ENCODE measurements at regions not wholly inside any gene's neighbourhood (a gene's known extent, or its start where the extent isn't known, plus 50 kb on each side); places are given as distances from the start of the nearest gene placed in this dataset.
"Not testable (repeated sequence)": the region's sequence is repeated elsewhere in the genome, so short reads cannot be mapped to it uniquely, and the experiment has no call there.

- no peak for DNase-seq (ENCODE audit: low spot score)
Observed at GRCh38 chr11:90542092-90542491, 319.2 kb upstream of the CHORDC1 start.

GRCh38 chr11:90536301-90536700, 313.5 kb upstream of the CHORDC1 start:
- no peak for DNase-seq (ENCODE audit: low spot score)

GRCh38 chr11:90532125-90532524, 309.3 kb upstream of the CHORDC1 start:
- DNase-seq (ENCODE audit: low spot score), result no peak

- no peak for DNase-seq (ENCODE audit: low spot score)
Observed at GRCh38 chr11:90531001-90531400, 308.2 kb upstream of the CHORDC1 start.

GRCh38 chr11:90525962-90526361, 303.1 kb upstream of the CHORDC1 start:
- no peak for DNase-seq (ENCODE audit: low spot score)

GRCh38 chr11:90512846-90513245, 290.0 kb upstream of the CHORDC1 start:
- no peak for DNase-seq (ENCODE audit: low spot score)

GRCh38 chr11:90510839-90511238, 288.0 kb upstream of the CHORDC1 start:
- DNase-seq (ENCODE audit: low spot score), result no peak

- no peak for DNase-seq (ENCODE audit: low spot score)
Observed at GRCh38 chr11:90500922-90501568, 278.2 kb upstream of the CHORDC1 start.

- DNase-seq (ENCODE audit: low spot score), result no peak
Observed at GRCh38 chr11:90496722-90497121, 273.9 kb upstream of the CHORDC1 start.

- no peak for DNase-seq (ENCODE audit: low spot score)
Observed at GRCh38 chr11:90493379-90493778, 270.5 kb upstream of the CHORDC1 start.

- DNase-seq (ENCODE audit: low spot score), result no peak
Observed at GRCh38 chr11:90491466-90491865, 268.6 kb upstream of the CHORDC1 start.

- no peak for DNase-seq (ENCODE audit: low spot score)
Observed at GRCh38 chr11:90476442-90477007, 253.7 kb upstream of the CHORDC1 start.

GRCh38 chr11:90468923-90469322, 246.1 kb upstream of the CHORDC1 start:
- DNase-seq (ENCODE audit: low spot score), result no peak

GRCh38 chr11:90465553-90465952, 242.7 kb upstream of the CHORDC1 start:
- no peak for DNase-seq (ENCODE audit: low spot score)

GRCh38 chr11:90455347-90455920, 232.6 kb upstream of the CHORDC1 start:
- DNase-seq (ENCODE audit: low spot score), result not testable (repeated sequence)

- no peak for DNase-seq (ENCODE audit: low spot score)
Observed at GRCh38 chr11:90453525-90453924, 230.7 kb upstream of the CHORDC1 start.

GRCh38 chr11:90449606-90450005, 226.8 kb upstream of the CHORDC1 start:
- DNase-seq (ENCODE audit: low spot score), result no peak

GRCh38 chr11:90448256-90448655, 225.4 kb upstream of the CHORDC1 start:
- no peak for DNase-seq (ENCODE audit: low spot score)

- DNase-seq (ENCODE audit: low spot score), result no peak
Observed at GRCh38 chr11:90447618-90448017, 224.8 kb upstream of the CHORDC1 start.

GRCh38 chr11:90446207-90446606, 223.4 kb upstream of the CHORDC1 start:
- DNase-seq (ENCODE audit: low spot score), result no peak

GRCh38 chr11:90438069-90438468, 215.2 kb upstream of the CHORDC1 start:
- DNase-seq (ENCODE audit: low spot score), result no peak

- DNase-seq (ENCODE audit: low spot score), result no peak
Observed at GRCh38 chr11:90434858-90435257, 212.0 kb upstream of the CHORDC1 start.

GRCh38 chr11:90428836-90429235, 206.0 kb upstream of the CHORDC1 start:
- DNase-seq (ENCODE audit: low spot score), result no peak

GRCh38 chr11:90426442-90426841, 203.6 kb upstream of the CHORDC1 start:
- no peak for DNase-seq (ENCODE audit: low spot score)
